Skeletal muscle tissue (tissue), 3 donors: ENCODE measurements at regions not wholly inside any gene's neighbourhood (a gene's known extent, or its start where the extent isn't known, plus 50 kb on each side); places are given as distances from the start of the nearest gene placed in this dataset.
"Not testable (repeated sequence)": the region's sequence is repeated elsewhere in the genome, so short reads cannot be mapped to it uniquely, and the experiment has no call there.

Experiments
- H3K27ac ChIP-seq: one replicate; pipeline ENCODE4 v1.7.0; 2013; ENCODE audit warnings: mild to moderate bottlenecking, low read depth, low read length, inconsistent platforms
- H3K27me3 ChIP-seq, 3 donors: one replicate each; pipeline ENCODE4 v1.7.0; 2013; ENCODE audit warnings: low read length in 3 of 3; ENCODE audit not compliant: control insufficient read depth in 3 of 3, insufficient read depth in 3 of 3
- H3K36me3 ChIP-seq, 3 donors: one replicate each; pipeline ENCODE4 v1.7.0; 2013; ENCODE audit warnings: low read length in 3 of 3; ENCODE audit not compliant: control insufficient read depth in 3 of 3, insufficient read depth in 3 of 3
- H3K4me1 ChIP-seq, 3 donors: one replicate each; pipeline ENCODE4 v1.7.0; 2013; ENCODE audit warnings: low read length in 3 of 3, mild to moderate bottlenecking in 3 of 3; ENCODE audit not compliant: control insufficient read depth in 3 of 3, insufficient read depth in 3 of 3
- H3K4me3 ChIP-seq, 3 donors: one replicate each; pipeline ENCODE4 v1.7.0; 2013; ENCODE audit warnings: low read length in 3 of 3
- H3K9ac ChIP-seq, 3 donors: one replicate each; pipeline ENCODE4 v1.7.0; 2013; ENCODE audit warnings: low read length in 3 of 3, mild to moderate bottlenecking in 3 of 3, moderate library complexity in 2 of 3, low read depth in 1 of 3
- H3K9me3 ChIP-seq, 3 donors: one replicate each; pipeline ENCODE4 v1.7.0; 2013; ENCODE audit warnings: low read length in 3 of 3; ENCODE audit not compliant: control insufficient read depth in 3 of 3
- donor health status: Osteomylitis.

- no peak overlapping the region for H3K4me3 ChIP-seq
- H3K36me3 ChIP-seq = no peaks in the 10 kb centered on the region
- H3K27me3 ChIP-seq = no peaks in the 10 kb centered on the region
- no peak overlapping the region for H3K27ac ChIP-seq
- H3K9ac ChIP-seq = no peak overlapping the region
- no peaks in the 10 kb centered on the region for H3K4me1 ChIP-seq
- no peaks in the 10 kb centered on the region for H3K9me3 ChIP-seq
Observed at GRCh38 chr4:160709546-160709945, 1454.3 kb downstream of the FSTL5 start.

- H3K4me1 ChIP-seq = no peaks in the 10 kb centered on the region
- H3K9me3 ChIP-seq = no peaks in the 10 kb centered on the region
- H3K27me3 ChIP-seq = no peaks in the 10 kb centered on the region
- no peak overlapping the region for H3K27ac ChIP-seq
- no peak overlapping the region for H3K4me3 ChIP-seq
- no peak overlapping the region for H3K9ac ChIP-seq
- H3K36me3 ChIP-seq = no peaks in the 10 kb centered on the region
Observed at GRCh38 chr4:160716551-160716950, 1447.2 kb downstream of the FSTL5 start.

GRCh38 chr4:160717848-160718247 is 1446.0 kb downstream of the FSTL5 start:
- no peaks in the 10 kb centered on the region for H3K4me1 ChIP-seq
- no peak overlapping the region for H3K27ac ChIP-seq
- no peaks in the 10 kb centered on the region for H3K36me3 ChIP-seq
- no peaks in the 10 kb centered on the region for H3K27me3 ChIP-seq
- no peak overlapping the region for H3K9ac ChIP-seq
- H3K4me3 ChIP-seq = no peak overlapping the region
- no peaks in the 10 kb centered on the region for H3K9me3 ChIP-seq

- Histone ChIP-seq H3K27ac (no peak overlapping the region), H3K4me1 (no peaks in the 10 kb centered on the region), H3K36me3 (no peaks in the 10 kb centered on the region), H3K27me3 (no peaks in the 10 kb centered on the region), H3K4me3 (no peak overlapping the region), H3K9me3 (no peaks in the 10 kb centered on the region), H3K9ac (no peak overlapping the region)
Observed at GRCh38 chr4:160724063-160724462, 1439.7 kb downstream of the FSTL5 start.

- Histone ChIP-seq H3K4me1 (no peaks in the 10 kb centered on the region), H3K9ac (no peak overlapping the region), H3K36me3 (no peaks in the 10 kb centered on the region), H3K9me3 (no peaks in the 10 kb centered on the region), H3K27me3 (no peaks in the 10 kb centered on the region), H3K4me3 (no peak overlapping the region), H3K27ac (no peak overlapping the region)
Observed at GRCh38 chr4:160745126-160745525, 1418.7 kb downstream of the FSTL5 start.

- H3K4me1 ChIP-seq, H3K36me3 ChIP-seq, H3K9me3 ChIP-seq, H3K4me3 ChIP-seq, H3K9ac ChIP-seq, H3K27ac ChIP-seq, H3K27me3 ChIP-seq: not testable (repeated sequence)
Observed at GRCh38 chr4:160746585-160746984, 1417.2 kb downstream of the FSTL5 start.

- Histone ChIP-seq H3K9me3 (no peaks in the 10 kb centered on the region), H3K4me1 (no peaks in the 10 kb centered on the region), H3K27ac (no peak overlapping the region), H3K36me3 (no peaks in the 10 kb centered on the region), H3K27me3 (no peaks in the 10 kb centered on the region), H3K4me3 (no peak overlapping the region), H3K9ac (no peak overlapping the region)
Observed at GRCh38 chr4:160772668-160773067, 1391.1 kb downstream of the FSTL5 start.

- Histone ChIP-seq H3K4me3 (no peak overlapping the region), H3K27ac (no peak overlapping the region), H3K9me3 (peaks cover 0 to 3% (median 0%) of the 10 kb centered on the region in 3 donors), H3K9ac (no peak overlapping the region), H3K27me3 (no peaks in the 10 kb centered on the region), H3K36me3 (no peaks in the 10 kb centered on the region), H3K4me1 (no peaks in the 10 kb centered on the region)
Observed at GRCh38 chr4:160795216-160795615, 1368.6 kb downstream of the FSTL5 start.

- no peaks in the 10 kb centered on the region for H3K9me3 ChIP-seq
- H3K9ac ChIP-seq = no peak overlapping the region
- no peaks in the 10 kb centered on the region for H3K4me1 ChIP-seq
- H3K27ac ChIP-seq = no peak overlapping the region
- H3K27me3 ChIP-seq = no peaks in the 10 kb centered on the region
- H3K4me3 ChIP-seq = no peak overlapping the region
- no peaks in the 10 kb centered on the region for H3K36me3 ChIP-seq
Observed at GRCh38 chr4:160808174-160808573, 1355.6 kb downstream of the FSTL5 start.

- Histone ChIP-seq H3K9me3 (no peaks in the 10 kb centered on the region), H3K4me3 (no peak overlapping the region), H3K36me3 (no peaks in the 10 kb centered on the region), H3K27ac (no peak overlapping the region), H3K27me3 (no peaks in the 10 kb centered on the region), H3K4me1 (no peaks in the 10 kb centered on the region), H3K9ac (no peak overlapping the region)
Observed at GRCh38 chr4:160809576-160809975, 1354.2 kb downstream of the FSTL5 start.

GRCh38 chr4:160810424-160810823 is 1353.4 kb downstream of the FSTL5 start:
- Histone ChIP-seq H3K9me3 (no peaks in the 10 kb centered on the region), H3K4me3 (no peak overlapping the region), H3K27me3 (no peaks in the 10 kb centered on the region), H3K27ac (no peak overlapping the region), H3K36me3 (no peaks in the 10 kb centered on the region), H3K9ac (no peak overlapping the region), H3K4me1 (no peaks in the 10 kb centered on the region)
